ENCODE measurements at regions not wholly inside any gene's neighbourhood (a gene's known extent, or its start where the extent isn't known, plus 50 kb on each side); places are given as distances from the start of the nearest gene placed in this dataset.

GRCh38 chr18:75904416-75904815, 476.9 kb upstream of the SMIM21 start:
- TF ChIP-seq, protein P1, sequence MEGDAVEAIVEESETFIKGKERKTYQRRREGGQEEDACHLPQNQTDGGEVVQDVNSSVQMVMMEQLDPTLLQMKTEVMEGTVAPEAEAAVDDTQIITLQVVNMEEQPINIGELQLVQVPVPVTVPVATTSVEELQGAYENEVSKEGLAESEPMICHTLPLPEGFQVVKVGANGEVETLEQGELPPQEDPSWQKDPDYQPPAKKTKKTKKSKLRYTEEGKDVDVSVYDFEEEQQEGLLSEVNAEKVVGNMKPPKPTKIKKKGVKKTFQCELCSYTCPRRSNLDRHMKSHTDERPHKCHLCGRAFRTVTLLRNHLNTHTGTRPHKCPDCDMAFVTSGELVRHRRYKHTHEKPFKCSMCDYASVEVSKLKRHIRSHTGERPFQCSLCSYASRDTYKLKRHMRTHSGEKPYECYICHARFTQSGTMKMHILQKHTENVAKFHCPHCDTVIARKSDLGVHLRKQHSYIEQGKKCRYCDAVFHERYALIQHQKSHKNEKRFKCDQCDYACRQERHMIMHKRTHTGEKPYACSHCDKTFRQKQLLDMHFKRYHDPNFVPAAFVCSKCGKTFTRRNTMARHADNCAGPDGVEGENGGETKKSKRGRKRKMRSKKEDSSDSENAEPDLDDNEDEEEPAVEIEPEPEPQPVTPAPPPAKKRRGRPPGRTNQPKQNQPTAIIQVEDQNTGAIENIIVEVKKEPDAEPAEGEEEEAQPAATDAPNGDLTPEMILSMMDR (IDR thresholded peaks at IDR 0.05), result no peak
- TF ChIP-seq POLR2A (IDR thresholded peaks at IDR 0.05; ENCODE audit: low read depth), result no peak
- no peak for TF ChIP-seq POLR2AphosphoS5 (IDR thresholded peaks at IDR 0.05)
